Head of caudate nucleus (tissue), 42 donors: ENCODE measurements at regions not wholly inside any gene's neighbourhood (a gene's known extent, or its start where the extent isn't known, plus 50 kb on each side); places are given as distances from the start of the nearest gene placed in this dataset.
"Not testable (repeated sequence)": the region's sequence is repeated elsewhere in the genome, so short reads cannot be mapped to it uniquely, and the experiment has no call there.

Experiments used
- DNase-seq, 42 donors: peaks; one replicate each; pipeline versions ENCODE4 v3.0.0 to v3.0.0-alpha.2; 2020 to 2021; ENCODE audit warnings: mixed read lengths in 7 of 42
- intact Hi-C: fragments of 100-400 bp; cut with DNase I; formaldehyde crosslinking; loops from one replicate; pipeline ENCODE4 v1.15.0; 2022

- intact Hi-C loops = no loop called here
- no peak for DNase-seq
Measured at GRCh38 chr17:54559883-54560282, 340.8 kb upstream of the TOM1L1 start.

- intact Hi-C loops = no loop called here
- DNase-seq = no peak
Measured at GRCh38 chr17:54608634-54609155, 292.0 kb upstream of the TOM1L1 start.

GRCh38 chr17:54620399-54620978 lies 280.2 kb upstream of the TOM1L1 start:
- intact Hi-C loops = no loop called here
- DNase-seq = no peak

GRCh38 chr17:54623746-54624145 lies 276.9 kb upstream of the TOM1L1 start:
- intact Hi-C loops = no loop called here
- DNase-seq = no peak

GRCh38 chr17:54626146-54626703 lies 274.4 kb upstream of the TOM1L1 start:
- DNase-seq = no peak
- intact Hi-C loops = no loop called here

GRCh38 chr17:54639426-54639825 lies 261.2 kb upstream of the TOM1L1 start:
- DNase-seq, intact Hi-C loops: not testable (repeated sequence)

- DNase-seq = no peak
- intact Hi-C loops = no loop called here
Measured at GRCh38 chr17:54662978-54663876, 237.4 kb upstream of the TOM1L1 start.

GRCh38 chr17:54666559-54666958 lies 234.1 kb upstream of the TOM1L1 start:
- no peak for DNase-seq
- intact Hi-C loops = no loop called here

GRCh38 chr17:54678158-54678557 lies 222.5 kb upstream of the TOM1L1 start:
- DNase-seq = no peak
- intact Hi-C loops = no loop called here

- peak in 18 of 42 donors; percentile 1 to 56 (median 14) for DNase-seq
- intact Hi-C loops = no loop called here
Measured at GRCh38 chr17:54680410-54680809, 220.2 kb upstream of the TOM1L1 start.

- DNase-seq = no peak
- intact Hi-C loops = no loop called here
Measured at GRCh38 chr17:54694287-54694887, 206.3 kb upstream of the TOM1L1 start.

GRCh38 chr17:54712798-54713197 lies 187.9 kb upstream of the TOM1L1 start:
- intact Hi-C loops, DNase-seq: not testable (repeated sequence)

- DNase-seq = no peak
- intact Hi-C loops = no loop called here
Measured at GRCh38 chr17:54718286-54718685, 182.4 kb upstream of the TOM1L1 start.

- DNase-seq = no peak
- intact Hi-C loops = no loop called here
Measured at GRCh38 chr17:54727624-54728023, 173.0 kb upstream of the TOM1L1 start.

GRCh38 chr17:54736573-54736972 lies 164.1 kb upstream of the TOM1L1 start:
- DNase-seq = no peak
- intact Hi-C loops = no loop called here

- no peak for DNase-seq
- intact Hi-C loops = no loop called here
Measured at GRCh38 chr17:54738496-54738895, 162.2 kb upstream of the TOM1L1 start.

GRCh38 chr17:54744750-54745149 lies 155.9 kb upstream of the TOM1L1 start:
- no peak for DNase-seq
- intact Hi-C loops = no loop called here

GRCh38 chr17:54745239-54745638 lies 155.4 kb upstream of the TOM1L1 start:
- intact Hi-C loops = no loop called here
- no peak for DNase-seq

GRCh38 chr17:54745862-54746261 lies 154.8 kb upstream of the TOM1L1 start:
- no peak for DNase-seq
- intact Hi-C loops = no loop called here

- no peak for DNase-seq
- intact Hi-C loops = no loop called here
Measured at GRCh38 chr17:54749157-54749556, 151.5 kb upstream of the TOM1L1 start.
